ENCODE measurements at regions not wholly inside any gene's neighbourhood (a gene's known extent, or its start where the extent isn't known, plus 50 kb on each side); places are given as distances from the start of the nearest gene placed in this dataset.

GRCh38 chr22:22993184-22993583 is 77.1 kb upstream of the GNAZ start:
- no peak for TF ChIP-seq EZH2 (IDR thresholded peaks at IDR 0.05)
- TF ChIP-seq POLR2AphosphoS5 (IDR thresholded peaks at IDR 0.05; ENCODE audit: borderline replicate concordance, low read depth, low read length): no peak
- no peak for TF ChIP-seq FOXP2 (optimal IDR thresholded peaks at IDR 0.05; ENCODE audit: control extremely low read depth, extremely low read length, insufficient read depth)
